ENCODE measurements at regions not wholly inside any gene's neighbourhood (a gene's known extent, or its start where the extent isn't known, plus 50 kb on each side); places are given as distances from the start of the nearest gene placed in this dataset.

- Mint-ChIP-seq H3K4me1 (ENCODE audit: low read depth, unreplicated experiment) (no peaks in the 10 kb centered on the region), H3K9me3 (ENCODE audit: low read depth, unreplicated experiment) (no peaks in the 10 kb centered on the region), H3K36me3 (ENCODE audit: insufficient read depth, unreplicated experiment) (no peaks in the 10 kb centered on the region), H3K4me3 (ENCODE audit: low read depth, unreplicated experiment) (no peak overlapping the region), H3K27me3 (ENCODE audit: unreplicated experiment) (peaks cover 15% of the 10 kb centered on the region), H3K27ac (ENCODE audit: unreplicated experiment) (no peak overlapping the region)
- no peak for DNase-seq
- intact Hi-C loops (cut with micrococcal nuclease; ENCODE audit: unreplicated experiment): no loop called here
- BruUV-seq (replicated peaks): no TSS peak
- TF ChIP-seq CTCF (IDR thresholded peaks at IDR 0.05; ENCODE audit: unreplicated experiment): no peak
- CTCF ChIA-PET: no interaction called here
These were observed 54.4 kb downstream of the PABIR2 start for GRCh38 chrX:134742573-134742972.

- intact Hi-C loops (cut with micrococcal nuclease; ENCODE audit: unreplicated experiment): no loop called here
- H3K9me3 Mint-ChIP-seq (ENCODE audit: low read depth, unreplicated experiment): no peaks in the 10 kb centered on the region
- BruUV-seq (replicated peaks): no TSS peak
- no peaks in the 10 kb centered on the region for H3K36me3 Mint-ChIP-seq (ENCODE audit: insufficient read depth, unreplicated experiment)
- H3K4me3 Mint-ChIP-seq (ENCODE audit: low read depth, unreplicated experiment): no peak overlapping the region
- DNase-seq: no peak
- TF ChIP-seq CTCF (IDR thresholded peaks at IDR 0.05; ENCODE audit: unreplicated experiment): no peak
- no peak overlapping the region for H3K27ac Mint-ChIP-seq (ENCODE audit: unreplicated experiment)
- CTCF ChIA-PET: no interaction called here
- H3K27me3 Mint-ChIP-seq (ENCODE audit: unreplicated experiment): peaks cover 22% of the 10 kb centered on the region
- H3K4me1 Mint-ChIP-seq (ENCODE audit: low read depth, unreplicated experiment): no peaks in the 10 kb centered on the region
These were observed 55.3 kb downstream of the PABIR2 start for GRCh38 chrX:134741746-134742145.

GRCh38 chrX:134738986-134739740, 57.8 kb downstream of the PABIR2 start:
- no TSS peak for BruUV-seq (replicated peaks)
- intact Hi-C loops (cut with micrococcal nuclease; ENCODE audit: unreplicated experiment): no loop called here
- no peak overlapping the region for H3K4me3 Mint-ChIP-seq (ENCODE audit: low read depth, unreplicated experiment)
- H3K9me3 Mint-ChIP-seq (ENCODE audit: low read depth, unreplicated experiment): no peaks in the 10 kb centered on the region
- no peaks in the 10 kb centered on the region for H3K36me3 Mint-ChIP-seq (ENCODE audit: insufficient read depth, unreplicated experiment)
- DNase-seq: no peak
- no peak for TF ChIP-seq CTCF (IDR thresholded peaks at IDR 0.05; ENCODE audit: unreplicated experiment)
- no peak overlapping the region for H3K27ac Mint-ChIP-seq (ENCODE audit: unreplicated experiment)
- CTCF ChIA-PET: no interaction called here
- peaks cover 22% of the 10 kb centered on the region for H3K27me3 Mint-ChIP-seq (ENCODE audit: unreplicated experiment)
- no peaks in the 10 kb centered on the region for H3K4me1 Mint-ChIP-seq (ENCODE audit: low read depth, unreplicated experiment)

- Mint-ChIP-seq H3K4me3 (ENCODE audit: low read depth, unreplicated experiment) (no peak overlapping the region), H3K9me3 (ENCODE audit: low read depth, unreplicated experiment) (no peaks in the 10 kb centered on the region), H3K27ac (ENCODE audit: unreplicated experiment) (no peak overlapping the region), H3K4me1 (ENCODE audit: low read depth, unreplicated experiment) (no peaks in the 10 kb centered on the region), H3K27me3 (ENCODE audit: unreplicated experiment) (peaks cover 25% of the 10 kb centered on the region), H3K36me3 (ENCODE audit: insufficient read depth, unreplicated experiment) (no peaks in the 10 kb centered on the region)
- no peak for DNase-seq
- intact Hi-C loops (cut with micrococcal nuclease; ENCODE audit: unreplicated experiment): no loop called here
- no TSS peak for BruUV-seq (replicated peaks)
- CTCF ChIA-PET: no interaction called here
- TF ChIP-seq CTCF (IDR thresholded peaks at IDR 0.05; ENCODE audit: unreplicated experiment): no peak
These were observed 58.6 kb downstream of the PABIR2 start for GRCh38 chrX:134738445-134738844.
